Adrenal gland (tissue), 9 donors: ENCODE measurements at regions not wholly inside any gene's neighbourhood (a gene's known extent, or its start where the extent isn't known, plus 50 kb on each side); places are given as distances from the start of the nearest gene placed in this dataset.

Source experiments
- DNase-seq, 7 donors: peaks; one replicate each; pipeline ENCODE4 v3.0.0-alpha.2; 2019 to 2020
- H3K27ac ChIP-seq, 5 donors: fragments of 200-600 bp; sonication (generic) in 4 of 5; 1 replicate in 3 of 5; 2 replicates in 2 of 5; pipeline versions ENCODE4 v1.5.1 to v1.8.0; 2016 to 2020; ENCODE audit warnings: mild to moderate bottlenecking in 1 of 5
- H3K27me3 ChIP-seq: fragments of 200-600 bp; 2 replicates; pipeline ENCODE4 v1.8.0; 2021
- H3K36me3 ChIP-seq, 2 donors: fragments of 200-600 bp; replicated peaks in 1 of 2; 1 replicate in 1 of 2; 2 replicates in 1 of 2; pipeline versions ENCODE4 v1.5.1 to v1.8.0; 2018 to 2022
- H3K4me1 ChIP-seq, 2 donors: fragments of 200-600 bp; replicated peaks in 1 of 2; 1 replicate in 1 of 2; 2 replicates in 1 of 2; pipeline versions ENCODE4 v1.5.1 to v1.8.0; 2018 to 2021
- H3K4me3 ChIP-seq, 4 donors: fragments of 200-600 bp; sonication (generic) in 3 of 4; one replicate each; pipeline ENCODE4 v1.5.1; 2016 to 2018
- H3K9me3 ChIP-seq, 3 donors: fragments of 200-600 bp; sonication (generic) in 1 of 3; replicated peaks in 1 of 3; 1 replicate in 2 of 3; 2 replicates in 1 of 3; pipeline versions ENCODE4 v1.5.1 to v1.8.0; 2016 to 2021
- POLR2A ChIP-seq, 2 donors: fragments of 450-650 bp; IDR thresholded peaks; one replicate each; pipeline ENCODE4 v1.6.1; 2017; ENCODE audit warnings: antibody characterized with exemption in 2 of 2, mild to moderate bottlenecking in 2 of 2, moderate library complexity in 1 of 2
- WGBS, 4 donors: extraction: QIAGEN DNeasy Blood & Tissue Kit in 2 of 4; methylation state at CpG; one replicate each; pipeline versions ENCODE4 v1.1.5 to v1.1.7; 2013 to 2017; 5-methylcytosine and 5-hydroxymethylcytosine counted together
- intact Hi-C, 2 donors: fragments of 100-400 bp; cut with DNase I; formaldehyde crosslinking; loops; one replicate each; pipeline versions ENCODE4 v1.14.1 to v1.15.0; 2022 to 2023
- TF ChIP-seq, protein P1 (sequence below), 6 experiments: fragments of 450-650 bp in 4 of 6; fragments of 200-600 bp in 2 of 6; sonication (generic) in 1 of 6; IDR thresholded peaks; 1 replicate in 5 of 6; 2 replicates in 1 of 6; pipeline versions ENCODE4 v1.5.1 to v1.8.0; 2016 to 2021; ENCODE audit warnings: antibody characterized with exemption in 6 of 6, mild to moderate bottlenecking in 2 of 6, moderate library complexity in 1 of 6
- donor health status: healthy with polysubstance abuse.
- donor health status: Bipolar disorder and iron deficiency.
- donor health status: DM: yes; HTN: yes; CAD: no.
- donor health status: DM: no; HTN: no; CAD: no.
- donor health status: DM: no; HTN: no; CAD: no.

DNA sequence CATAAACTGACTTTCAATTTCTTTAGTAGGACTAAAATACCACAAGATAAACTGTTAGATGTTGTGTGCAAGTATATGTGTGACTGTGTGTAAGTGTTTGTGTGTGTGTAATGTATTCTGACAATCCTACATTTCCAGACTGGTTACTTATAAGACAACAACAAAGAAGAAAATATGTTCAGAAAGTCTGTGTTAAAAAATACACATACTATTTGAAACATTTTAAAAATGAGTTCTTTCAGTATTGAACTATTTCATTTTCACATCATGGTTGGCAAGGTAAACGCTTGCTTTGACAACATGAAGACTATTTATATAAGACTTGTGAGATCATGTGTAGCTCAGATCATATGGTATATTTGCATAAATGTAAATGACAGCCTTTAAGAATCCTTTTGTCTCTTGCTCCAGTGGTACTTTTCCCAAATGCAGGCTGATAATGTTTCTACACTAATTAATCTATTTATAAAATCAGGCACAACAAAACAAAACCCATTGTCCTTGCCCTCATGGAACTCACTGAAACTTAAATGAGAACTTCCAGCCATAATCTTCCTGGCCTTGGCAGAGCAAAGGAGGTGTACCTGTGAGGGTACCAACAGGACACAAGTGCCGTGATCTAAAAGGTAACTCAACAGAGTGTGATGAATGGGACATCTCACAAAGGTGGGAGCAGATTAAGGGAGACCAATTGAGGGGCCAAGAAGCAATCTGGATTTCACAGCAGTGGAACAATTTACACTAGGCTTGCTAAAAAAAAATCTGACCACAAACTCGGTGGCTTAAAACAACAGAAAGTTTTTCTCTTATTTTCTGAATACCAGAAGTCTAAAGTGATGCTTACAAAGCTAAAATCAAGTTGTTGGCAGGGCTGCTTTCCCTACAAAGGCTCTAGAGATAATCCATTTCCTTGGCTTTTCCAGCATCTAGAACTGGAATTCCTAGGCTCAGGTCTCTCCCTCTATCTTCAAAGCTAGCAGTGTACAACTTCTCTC, 349.0 kb downstream of the TBC1D4 start:
- H3K9me3 ChIP-seq = no peaks in the 10 kb centered on the region
- no peak overlapping the region for H3K27ac ChIP-seq
- no peak overlapping the region for H3K4me3 ChIP-seq
- intact Hi-C loops = no loop called here
- no peaks in the 10 kb centered on the region for H3K4me1 ChIP-seq
- no peak for DNase-seq
- no peaks in the 10 kb centered on the region for H3K36me3 ChIP-seq
- H3K27me3 ChIP-seq = no peaks in the 10 kb centered on the region
- TF ChIP-seq, protein P1, sequence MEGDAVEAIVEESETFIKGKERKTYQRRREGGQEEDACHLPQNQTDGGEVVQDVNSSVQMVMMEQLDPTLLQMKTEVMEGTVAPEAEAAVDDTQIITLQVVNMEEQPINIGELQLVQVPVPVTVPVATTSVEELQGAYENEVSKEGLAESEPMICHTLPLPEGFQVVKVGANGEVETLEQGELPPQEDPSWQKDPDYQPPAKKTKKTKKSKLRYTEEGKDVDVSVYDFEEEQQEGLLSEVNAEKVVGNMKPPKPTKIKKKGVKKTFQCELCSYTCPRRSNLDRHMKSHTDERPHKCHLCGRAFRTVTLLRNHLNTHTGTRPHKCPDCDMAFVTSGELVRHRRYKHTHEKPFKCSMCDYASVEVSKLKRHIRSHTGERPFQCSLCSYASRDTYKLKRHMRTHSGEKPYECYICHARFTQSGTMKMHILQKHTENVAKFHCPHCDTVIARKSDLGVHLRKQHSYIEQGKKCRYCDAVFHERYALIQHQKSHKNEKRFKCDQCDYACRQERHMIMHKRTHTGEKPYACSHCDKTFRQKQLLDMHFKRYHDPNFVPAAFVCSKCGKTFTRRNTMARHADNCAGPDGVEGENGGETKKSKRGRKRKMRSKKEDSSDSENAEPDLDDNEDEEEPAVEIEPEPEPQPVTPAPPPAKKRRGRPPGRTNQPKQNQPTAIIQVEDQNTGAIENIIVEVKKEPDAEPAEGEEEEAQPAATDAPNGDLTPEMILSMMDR (IDR thresholded peaks at IDR 0.05) = no peak
- TF ChIP-seq POLR2A (IDR thresholded peaks at IDR 0.05) = no peak
- 45 to 61% (median 56%) methylated on average over 3 of the region's 3 CpGs for WGBS, 4 donors

GRCh38 chr13:75129331-75129730, 352.6 kb downstream of the TBC1D4 start:
- Histone ChIP-seq H3K27ac (no peak overlapping the region), H3K36me3 (no peaks in the 10 kb centered on the region), H3K27me3 (no peaks in the 10 kb centered on the region), H3K4me3 (no peak overlapping the region), H3K4me1 (no peaks in the 10 kb centered on the region), H3K9me3 (no peaks in the 10 kb centered on the region)
- TF ChIP-seq, protein P1 (IDR thresholded peaks at IDR 0.05) = no peak
- TF ChIP-seq POLR2A (IDR thresholded peaks at IDR 0.05) = no peak
- intact Hi-C loops = no loop called here
- DNase-seq = no peak
- WGBS, 4 donors = 37 to 60% (median 53%) methylated on average over 1 of the region's 1 CpG

DNA sequence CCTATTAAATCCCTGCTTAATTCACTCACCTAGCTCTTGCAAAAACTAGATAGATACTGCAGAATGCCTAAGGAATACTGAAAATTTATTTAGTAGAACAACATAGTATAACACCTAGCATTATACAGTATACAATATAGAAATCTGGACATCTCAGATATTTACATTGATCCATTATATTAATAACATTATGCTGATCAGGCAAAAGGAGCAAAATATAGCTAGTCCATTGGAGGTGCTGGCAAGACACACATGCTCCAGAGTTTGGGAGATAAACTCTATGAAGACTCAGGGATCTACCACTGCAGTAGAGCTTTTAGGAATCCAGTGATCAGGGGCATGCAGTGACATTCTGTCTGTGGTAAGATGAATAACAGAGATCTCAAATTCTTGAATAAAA, 357.6 kb downstream of the TBC1D4 start:
- no peak overlapping the region for H3K27ac ChIP-seq
- H3K4me3 ChIP-seq = no peak overlapping the region
- no peaks in the 10 kb centered on the region for H3K36me3 ChIP-seq
- no peaks in the 10 kb centered on the region for H3K27me3 ChIP-seq
- no peaks in the 10 kb centered on the region for H3K9me3 ChIP-seq
- no peak for DNase-seq
- TF ChIP-seq, protein P1 (IDR thresholded peaks at IDR 0.05) = no peak
- no peaks in the 10 kb centered on the region for H3K4me1 ChIP-seq
- intact Hi-C loops = no loop called here

DNA sequence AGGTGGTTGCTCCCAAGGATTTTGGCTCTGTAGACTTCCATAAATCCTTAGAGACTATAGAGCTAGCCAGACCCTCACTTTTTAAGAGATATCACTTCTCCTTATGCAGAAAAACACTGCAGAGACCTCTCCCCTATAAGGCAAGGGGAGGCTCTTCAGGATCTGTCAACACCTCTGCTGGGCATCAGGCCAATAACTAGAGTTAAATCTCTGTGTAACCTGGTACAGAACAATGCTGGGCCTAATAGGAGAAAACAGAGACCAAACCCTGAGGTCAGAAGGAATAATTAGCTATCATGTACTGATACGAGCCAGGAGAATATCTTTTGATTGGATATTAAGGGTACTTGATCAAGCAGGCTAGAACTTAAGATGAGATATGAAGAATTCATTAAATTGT, 358.5 kb downstream of the TBC1D4 start:
- TF ChIP-seq POLR2A (IDR thresholded peaks at IDR 0.05) = no peak
- TF ChIP-seq, protein P1 (IDR thresholded peaks at IDR 0.05) = no peak
- H3K4me3 ChIP-seq = no peak overlapping the region
- 65 to 89% (median 77%) methylated on average over 1 of the region's 1 CpG for WGBS, 4 donors

More for the DNA sequence above, 358.5 kb downstream of the TBC1D4 start:
- Histone ChIP-seq H3K4me1 (no peaks in the 10 kb centered on the region), H3K27ac (no peak overlapping the region), H3K27me3 (no peaks in the 10 kb centered on the region), H3K36me3 (no peaks in the 10 kb centered on the region), H3K9me3 (no peaks in the 10 kb centered on the region)
- intact Hi-C loops = no loop called here
- no peak for DNase-seq
